Neural cell (in vitro differentiated cells): ENCODE measurements at regions not wholly inside any gene's neighbourhood (a gene's known extent, or its start where the extent isn't known, plus 50 kb on each side); places are given as distances from the start of the nearest gene placed in this dataset.

Experiments
- H2AFZ ChIP-seq: fragments of 200-600, 300-800 bp; sonication (generic), shearing (Covaris generic); 2 replicates; pipeline ENCODE4 v1.6.0; 2014; ENCODE audit warnings: low read depth, mild to moderate bottlenecking, antibody characterized with exemption, low read length, moderate library complexity
- H3F3A ChIP-seq: fragments of 200-600 bp; shearing (Covaris generic); 2 replicates; pipeline ENCODE4 v1.6.1; 2016; ENCODE audit warnings: mild to moderate bottlenecking, moderate library complexity, mixed read lengths, antibody characterized with exemption, low read length; ENCODE audit not compliant: insufficient read depth, poor library complexity, severe bottlenecking
- H3K27ac ChIP-seq: fragments of 200-600, 300-800 bp; sonication (generic), shearing (Covaris generic); 2 replicates; pipeline ENCODE4 v1.5.1; 2014; ENCODE audit warnings: mild to moderate bottlenecking, low read length, moderate library complexity
- H3K27me3 ChIP-seq: fragments of 300-800, 200-600 bp; sonication (generic), shearing (Covaris generic); 2 replicates; pipeline ENCODE4 v1.6.0; 2014; ENCODE audit warnings: mild to moderate bottlenecking, low read depth, low read length, moderate library complexity; ENCODE audit not compliant: insufficient read depth
- H3K36me3 ChIP-seq: fragments of 300-800, 200-600 bp; sonication (generic), shearing (Covaris generic); 2 replicates; pipeline ENCODE4 v1.5.1; 2014; ENCODE audit warnings: mild to moderate bottlenecking, antibody characterized with exemption, low read length, moderate library complexity; ENCODE audit not compliant: insufficient read depth
- H3K4me2 ChIP-seq: fragments of 300-800, 200-600 bp; sonication (generic), shearing (Covaris generic); 2 replicates; pipeline ENCODE4 v1.6.0; 2014; ENCODE audit warnings: mild to moderate bottlenecking, low read length
- H3K4me3 ChIP-seq: fragments of 300-800, 200-600 bp; sonication (generic), shearing (Covaris generic); 2 replicates; pipeline ENCODE4 v1.5.1; 2014; ENCODE audit warnings: mild to moderate bottlenecking, low read length, moderate library complexity
- H3K79me2 ChIP-seq: fragments of 200-600 bp; shearing (Covaris generic); replicated peaks from 2 replicates; pipeline ENCODE4 v1.6.0; 2014; ENCODE audit warnings: mild to moderate bottlenecking, low read length, moderate library complexity; ENCODE audit not compliant: insufficient read depth
- H3K9ac ChIP-seq: fragments of 300-800, 200-600 bp; sonication (generic), shearing (Covaris generic); 2 replicates; pipeline ENCODE4 v1.6.1; 2016; ENCODE audit warnings: mild to moderate bottlenecking, low read length, mixed read lengths
- H3K9me2 ChIP-seq: fragments of 200-600 bp; shearing (Covaris generic); 2 replicates; pipeline ENCODE4 v1.6.1; 2016; ENCODE audit warnings: mild to moderate bottlenecking, low read length, mixed read lengths; ENCODE audit not compliant: insufficient read depth
- H3K9me3 ChIP-seq: fragments of 200-600, 300-800 bp; sonication (generic), shearing (Covaris generic); 2 replicates; pipeline ENCODE4 v1.6.1; 2016; ENCODE audit warnings: mild to moderate bottlenecking, mixed run types, low read length, moderate library complexity, mixed read lengths
- H4K20me1 ChIP-seq: fragments of 200-600 bp; shearing (Covaris generic); 2 replicates; pipeline ENCODE4 v1.6.1; 2016; ENCODE audit warnings: mild to moderate bottlenecking, mixed run types; ENCODE audit not compliant: insufficient read depth
- CTCF ChIP-seq: fragments of 450-650 bp; IDR thresholded peaks from 2 replicates; pipeline ENCODE4 v1.5.1; 2014; ENCODE audit warnings: antibody characterized with exemption, mild to moderate bottlenecking, moderate library complexity; ENCODE audit not compliant: poor library complexity, severe bottlenecking
- EP300 ChIP-seq: fragments of 450-650 bp; conservative IDR thresholded peaks from 2 replicates; pipeline ENCODE4 v1.6.1; 2014; ENCODE audit warnings: antibody characterized with exemption, mild to moderate bottlenecking, moderate library complexity; ENCODE audit not compliant: poor library complexity, severe bottlenecking
- EZH2 ChIP-seq: fragments of 200-600, 300-800 bp; shearing (Covaris generic), sonication (generic); IDR thresholded peaks from 2 replicates; pipeline ENCODE4 v1.6.1; 2014; ENCODE audit warnings: antibody characterized with exemption, low read length, borderline replicate concordance, mild to moderate bottlenecking; ENCODE audit not compliant: insufficient read depth, poor library complexity, severe bottlenecking
- MXI1 ChIP-seq: fragments of 450-650 bp; conservative IDR thresholded peaks from 2 replicates; pipeline ENCODE4 v1.6.1; 2014; ENCODE audit warnings: antibody characterized with exemption, mild to moderate bottlenecking; ENCODE audit not compliant: poor library complexity, severe bottlenecking
- POLR2AphosphoS5 ChIP-seq: IDR thresholded peaks from 2 replicates; pipeline ENCODE4 v1.6.1; 2012
- RAD21 ChIP-seq: fragments of 450-650 bp; conservative IDR thresholded peaks from 2 replicates; pipeline ENCODE4 v1.6.1; 2014; ENCODE audit warnings: antibody characterized with exemption, mild to moderate bottlenecking, moderate library complexity
- SMC3 ChIP-seq: fragments of 450-650 bp; conservative IDR thresholded peaks from 2 replicates; pipeline ENCODE4 v1.6.1; 2014; ENCODE audit warnings: antibody characterized with exemption, mild to moderate bottlenecking, moderate library complexity; ENCODE audit not compliant: poor library complexity
- TAF1 ChIP-seq: IDR thresholded peaks from 2 replicates; pipeline ENCODE4 v1.6.1; 2012; ENCODE audit warnings: low read depth
- TF ChIP-seq, protein P1 (sequence below): IDR thresholded peaks from 2 replicates; pipeline ENCODE4 v1.6.1; 2012; ENCODE audit warnings: borderline replicate concordance

DNA sequence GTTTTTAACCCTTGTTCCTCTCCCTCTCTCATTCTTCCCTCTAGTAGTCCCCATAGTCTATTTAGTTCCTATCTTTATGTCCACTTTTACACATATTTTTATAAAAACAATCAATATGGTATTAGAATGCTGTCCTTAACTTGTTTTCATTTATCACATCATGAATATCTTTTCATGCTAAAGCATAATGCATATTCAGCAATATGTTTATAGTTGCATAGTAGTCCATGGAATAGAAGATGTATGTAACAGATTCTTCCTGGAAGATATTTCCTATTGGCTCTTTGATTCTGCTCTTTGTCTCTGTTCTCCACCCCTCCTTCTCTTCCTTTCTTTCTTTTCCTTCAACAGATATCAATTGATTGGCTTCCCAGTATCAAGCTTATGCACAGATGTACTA, 1047.1 kb upstream of the TENM4 start:
- TF ChIP-seq TAF1 = no peak
- TF ChIP-seq MXI1 = no peak
- no peak for TF ChIP-seq EZH2
- no peak for TF ChIP-seq POLR2AphosphoS5
- TF ChIP-seq CTCF = no peak
- TF ChIP-seq, protein P1, sequence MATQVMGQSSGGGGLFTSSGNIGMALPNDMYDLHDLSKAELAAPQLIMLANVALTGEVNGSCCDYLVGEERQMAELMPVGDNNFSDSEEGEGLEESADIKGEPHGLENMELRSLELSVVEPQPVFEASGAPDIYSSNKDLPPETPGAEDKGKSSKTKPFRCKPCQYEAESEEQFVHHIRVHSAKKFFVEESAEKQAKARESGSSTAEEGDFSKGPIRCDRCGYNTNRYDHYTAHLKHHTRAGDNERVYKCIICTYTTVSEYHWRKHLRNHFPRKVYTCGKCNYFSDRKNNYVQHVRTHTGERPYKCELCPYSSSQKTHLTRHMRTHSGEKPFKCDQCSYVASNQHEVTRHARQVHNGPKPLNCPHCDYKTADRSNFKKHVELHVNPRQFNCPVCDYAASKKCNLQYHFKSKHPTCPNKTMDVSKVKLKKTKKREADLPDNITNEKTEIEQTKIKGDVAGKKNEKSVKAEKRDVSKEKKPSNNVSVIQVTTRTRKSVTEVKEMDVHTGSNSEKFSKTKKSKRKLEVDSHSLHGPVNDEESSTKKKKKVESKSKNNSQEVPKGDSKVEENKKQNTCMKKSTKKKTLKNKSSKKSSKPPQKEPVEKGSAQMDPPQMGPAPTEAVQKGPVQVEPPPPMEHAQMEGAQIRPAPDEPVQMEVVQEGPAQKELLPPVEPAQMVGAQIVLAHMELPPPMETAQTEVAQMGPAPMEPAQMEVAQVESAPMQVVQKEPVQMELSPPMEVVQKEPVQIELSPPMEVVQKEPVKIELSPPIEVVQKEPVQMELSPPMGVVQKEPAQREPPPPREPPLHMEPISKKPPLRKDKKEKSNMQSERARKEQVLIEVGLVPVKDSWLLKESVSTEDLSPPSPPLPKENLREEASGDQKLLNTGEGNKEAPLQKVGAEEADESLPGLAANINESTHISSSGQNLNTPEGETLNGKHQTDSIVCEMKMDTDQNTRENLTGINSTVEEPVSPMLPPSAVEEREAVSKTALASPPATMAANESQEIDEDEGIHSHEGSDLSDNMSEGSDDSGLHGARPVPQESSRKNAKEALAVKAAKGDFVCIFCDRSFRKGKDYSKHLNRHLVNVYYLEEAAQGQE = no peak
- TF ChIP-seq EP300 = no peak
- no peak for TF ChIP-seq SMC3
- no peak for TF ChIP-seq RAD21

GRCh38 chr11:80486678-80487077, 1045.8 kb upstream of the TENM4 start:
- no peaks in the 10 kb centered on the region for H3K9me2 ChIP-seq
- no peak overlapping the region for H2AFZ ChIP-seq
- no peak overlapping the region for H3K4me3 ChIP-seq
- no peaks in the 10 kb centered on the region for H3K79me2 ChIP-seq
- H3K27ac ChIP-seq = no peak overlapping the region
- H3K4me2 ChIP-seq = no peak overlapping the region
- no peaks in the 10 kb centered on the region for H3K9me3 ChIP-seq
- H3K36me3 ChIP-seq = no peaks in the 10 kb centered on the region
- H4K20me1 ChIP-seq = no peaks in the 10 kb centered on the region
- no peaks in the 10 kb centered on the region for H3F3A ChIP-seq
- TF ChIP-seq EZH2 = no peak
- TF ChIP-seq, protein P1 = no peak
- TF ChIP-seq EP300 = no peak
- no peak for TF ChIP-seq SMC3
- TF ChIP-seq RAD21 = no peak
- no peak for TF ChIP-seq CTCF
- TF ChIP-seq MXI1 = no peak
- no peak for TF ChIP-seq TAF1
- TF ChIP-seq POLR2AphosphoS5 = no peak
- H3K9ac ChIP-seq = no peak overlapping the region
- no peaks in the 10 kb centered on the region for H3K27me3 ChIP-seq

More for the DNA sequence above, 1047.1 kb upstream of the TENM4 start:
- H3K4me2 ChIP-seq = no peak overlapping the region
- no peaks in the 10 kb centered on the region for H3K79me2 ChIP-seq
- no peak overlapping the region for H3K9ac ChIP-seq
- H3K9me3 ChIP-seq = no peaks in the 10 kb centered on the region
- H3K27me3 ChIP-seq = no peaks in the 10 kb centered on the region
- H4K20me1 ChIP-seq = no peaks in the 10 kb centered on the region
- no peak overlapping the region for H3K27ac ChIP-seq
- no peaks in the 10 kb centered on the region for H3F3A ChIP-seq
- H3K4me3 ChIP-seq = no peak overlapping the region
- no peaks in the 10 kb centered on the region for H3K36me3 ChIP-seq
- no peak overlapping the region for H2AFZ ChIP-seq
- H3K9me2 ChIP-seq = no peaks in the 10 kb centered on the region
